HG02938 (cell line): ENCODE measurements at regions not wholly inside any gene's neighbourhood (a gene's known extent, or its start where the extent isn't known, plus 50 kb on each side); places are given as distances from the start of the nearest gene placed in this dataset.
A peak's percentile ranks its signal among the peaks of the same experiment; 100 is the strongest.

Experiments used
- ATAC-seq: cut with Tn5 transposase; IDR thresholded peaks from one replicate; pipeline ENCODE4 v1.9.1; 2021; ENCODE audit warnings: mild to moderate bottlenecking, moderate library complexity; ENCODE audit not compliant: unreplicated experiment

DNA sequence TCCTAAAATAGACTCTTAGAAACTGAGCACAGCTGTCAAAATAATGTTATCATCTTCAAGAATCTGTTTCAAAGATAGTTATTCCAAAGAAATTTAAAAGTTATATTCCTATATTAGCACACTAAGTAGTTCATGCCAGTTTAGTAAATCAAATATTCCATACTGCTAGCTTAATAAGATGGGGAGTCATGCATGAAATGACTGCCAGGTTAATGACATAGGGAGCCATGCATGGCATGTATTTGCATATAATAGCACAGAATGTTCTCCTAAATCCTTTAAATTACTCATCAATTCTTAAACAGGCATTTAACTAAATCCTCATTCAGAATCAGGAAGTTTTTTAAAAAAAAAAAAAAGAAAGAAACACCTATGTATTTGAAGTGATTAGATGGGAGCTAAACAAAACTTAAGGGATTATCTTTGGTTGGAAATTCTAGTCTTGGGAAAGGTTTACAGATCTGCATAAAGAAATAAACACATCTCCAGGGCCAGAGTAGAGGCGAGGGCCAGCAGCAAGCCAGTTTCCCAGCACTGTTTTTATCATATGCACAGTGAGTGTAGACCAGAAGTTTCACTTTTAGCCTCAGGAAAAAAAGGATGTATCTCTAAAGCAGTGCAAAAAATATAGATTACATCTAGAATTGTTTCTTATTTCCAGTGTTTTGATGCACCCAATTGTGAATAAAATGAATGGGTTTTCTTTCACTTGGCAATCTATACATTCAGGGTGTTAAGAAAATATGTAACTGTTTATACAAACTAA lies 366.4 kb upstream of the AGTR1 start:
- ATAC-seq: no peak

DNA sequence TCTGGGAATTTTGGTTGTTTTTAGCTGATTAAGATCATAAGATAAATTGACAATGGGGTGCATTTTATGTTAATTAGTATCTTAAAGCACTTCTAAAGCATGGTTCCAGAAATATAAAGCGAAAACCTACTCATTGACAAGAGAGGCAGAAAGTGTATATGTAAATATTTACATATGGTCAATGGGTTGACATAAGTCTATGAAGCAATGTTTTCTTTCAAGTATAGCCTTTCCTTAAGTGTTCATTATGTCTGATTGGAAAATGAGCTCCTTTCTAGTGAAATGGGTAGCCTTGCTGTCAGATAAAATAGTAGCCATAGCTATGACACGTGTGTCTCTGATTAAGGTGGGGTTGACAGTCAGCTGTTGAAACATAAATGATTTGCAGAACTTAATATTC lies 365.2 kb upstream of the AGTR1 start:
- no peak for ATAC-seq

DNA sequence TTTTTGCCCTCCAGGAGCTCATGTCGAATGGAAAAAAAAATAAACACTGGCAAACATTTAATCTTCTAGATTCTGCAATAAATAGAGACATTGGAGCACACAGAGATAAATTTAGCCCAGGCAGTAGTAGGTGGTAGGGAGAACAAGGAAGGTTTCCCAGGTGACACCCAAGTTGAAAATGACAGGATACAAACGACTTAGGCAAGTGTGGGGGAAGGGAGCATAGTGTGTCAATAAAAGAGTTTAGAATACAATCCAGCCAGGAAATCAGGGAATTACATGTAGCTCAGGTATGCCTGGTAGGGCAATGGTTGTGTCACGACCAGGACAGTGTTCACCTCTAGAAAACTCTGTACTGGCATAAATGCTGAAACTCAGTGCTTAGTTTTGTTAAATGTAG lies 364.6 kb upstream of the AGTR1 start:
- ATAC-seq: no peak

DNA sequence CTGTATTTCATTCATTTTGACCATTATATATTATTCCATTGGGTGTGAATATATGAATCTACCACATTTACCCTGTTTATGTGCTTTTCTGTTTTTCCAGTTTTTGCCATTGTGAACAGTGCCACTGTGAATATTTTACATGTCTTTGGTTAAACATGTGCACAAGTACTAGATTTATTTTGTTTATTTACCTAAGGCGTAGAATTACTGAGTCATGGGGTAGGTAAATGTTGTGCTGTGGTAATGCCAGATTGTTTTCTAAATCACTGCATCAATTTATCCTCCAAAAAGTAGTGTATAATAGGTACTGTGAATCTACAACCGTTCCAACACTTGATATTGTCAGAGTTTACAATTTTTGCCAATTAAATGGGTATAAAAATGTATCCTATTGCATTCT lies 362.1 kb upstream of the AGTR1 start:
- no peak for ATAC-seq

DNA sequence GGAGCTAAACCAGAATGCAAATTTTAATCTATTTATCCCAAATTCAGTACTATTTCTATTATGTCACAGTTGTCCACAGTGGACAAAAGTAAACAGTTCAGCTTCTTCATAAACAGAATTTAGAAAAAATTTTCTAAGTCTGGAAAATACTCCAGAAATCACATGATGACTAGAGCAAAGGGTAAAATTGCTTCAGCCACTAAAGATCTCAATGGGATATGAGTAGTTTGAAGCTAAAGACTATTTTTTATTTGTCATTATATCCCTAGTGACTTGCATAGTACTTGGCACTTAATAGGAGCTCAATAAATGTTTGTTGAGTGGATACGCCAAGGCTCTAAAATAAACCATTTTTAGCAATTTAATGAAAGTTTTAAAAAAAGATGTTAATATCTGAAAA lies 354.3 kb upstream of the AGTR1 start:
- no peak for ATAC-seq

DNA sequence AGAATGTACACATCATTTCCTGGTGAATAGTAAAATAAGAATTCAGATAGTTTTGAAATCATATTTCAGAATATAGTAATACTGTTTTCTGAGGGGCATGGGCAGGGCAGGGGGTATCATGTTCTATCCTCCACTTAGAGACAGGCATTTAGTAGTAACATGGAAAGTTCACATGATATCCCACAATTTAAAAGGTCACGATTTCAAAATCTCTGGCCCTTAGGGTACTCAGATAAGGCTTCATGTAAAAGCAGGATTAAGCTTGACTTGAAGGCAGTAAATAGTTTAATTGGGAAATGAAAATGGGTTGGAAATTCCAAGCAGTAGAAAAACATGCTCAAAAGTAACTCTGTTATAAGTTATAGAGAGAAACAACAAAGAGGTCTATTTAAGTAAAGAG lies 353.2 kb upstream of the AGTR1 start:
- ATAC-seq: no peak

DNA sequence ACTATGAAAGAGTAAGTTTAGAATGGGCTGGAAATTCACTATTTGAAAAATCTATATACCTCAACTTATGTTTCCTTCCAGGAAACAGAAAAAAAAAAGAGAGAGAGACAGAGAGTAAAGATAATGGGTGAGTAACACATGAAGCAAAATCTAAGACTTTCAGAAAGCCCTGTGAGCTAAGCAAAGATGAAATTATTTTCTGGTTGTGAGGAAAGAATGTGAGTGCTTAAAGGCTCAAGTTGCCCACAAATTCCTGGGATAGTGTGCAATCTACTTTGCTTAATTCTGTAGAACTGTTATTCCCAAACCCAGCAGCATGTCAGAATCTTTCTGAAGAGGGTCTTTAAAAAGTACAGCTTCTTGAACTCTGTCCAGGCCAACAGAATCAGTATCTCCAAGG lies 337.7 kb upstream of the AGTR1 start:
- no peak for ATAC-seq

DNA sequence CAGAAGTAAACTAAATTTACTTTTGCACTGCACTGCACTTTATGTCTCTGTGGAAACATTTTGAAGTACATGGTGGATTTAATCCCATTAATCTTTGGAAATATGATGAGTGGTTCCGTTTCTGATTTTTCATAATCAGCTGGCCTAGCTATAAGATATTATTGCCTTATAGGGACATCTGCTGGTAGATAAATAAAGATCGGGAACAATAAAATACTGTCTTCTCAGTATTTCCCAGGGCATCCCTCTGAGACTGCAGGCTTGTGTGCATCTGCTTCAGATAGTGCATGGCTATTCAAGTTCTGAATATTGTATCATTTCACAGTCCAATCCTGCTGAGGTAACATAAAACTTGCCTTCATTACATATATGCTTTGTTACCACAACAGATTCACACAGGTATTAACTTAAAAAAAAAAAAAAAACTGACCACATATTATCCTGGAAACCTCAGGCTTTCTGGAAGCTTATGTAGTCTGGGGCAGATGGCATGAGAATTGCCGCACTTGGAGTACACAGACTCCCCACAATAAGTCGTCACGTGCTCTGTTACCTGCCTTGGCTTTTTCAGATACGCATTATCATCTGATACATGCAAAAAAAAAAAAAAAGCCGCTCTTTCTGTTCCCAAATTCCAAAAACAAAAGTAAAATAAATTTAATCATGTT lies 330.8 kb upstream of the AGTR1 start:
- no peak for ATAC-seq

DNA sequence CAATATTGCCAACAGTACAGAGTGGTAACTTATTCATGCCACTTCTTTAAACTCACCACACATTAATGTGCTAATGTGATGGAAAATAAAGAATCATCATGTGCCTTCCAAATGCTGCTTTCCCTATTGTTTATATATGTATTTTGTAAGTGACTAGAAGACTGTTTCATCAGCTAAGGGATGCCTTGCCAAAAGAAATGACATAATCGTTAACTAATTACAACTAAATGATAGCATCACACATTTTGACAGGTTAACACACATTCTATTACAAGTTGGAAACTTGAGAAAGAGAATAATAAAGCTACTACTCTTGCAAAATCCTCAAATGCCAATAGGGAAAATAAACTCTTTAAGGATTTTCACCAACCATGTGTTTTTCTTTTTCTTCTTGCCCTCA lies 329.9 kb upstream of the AGTR1 start:
- no peak for ATAC-seq

DNA sequence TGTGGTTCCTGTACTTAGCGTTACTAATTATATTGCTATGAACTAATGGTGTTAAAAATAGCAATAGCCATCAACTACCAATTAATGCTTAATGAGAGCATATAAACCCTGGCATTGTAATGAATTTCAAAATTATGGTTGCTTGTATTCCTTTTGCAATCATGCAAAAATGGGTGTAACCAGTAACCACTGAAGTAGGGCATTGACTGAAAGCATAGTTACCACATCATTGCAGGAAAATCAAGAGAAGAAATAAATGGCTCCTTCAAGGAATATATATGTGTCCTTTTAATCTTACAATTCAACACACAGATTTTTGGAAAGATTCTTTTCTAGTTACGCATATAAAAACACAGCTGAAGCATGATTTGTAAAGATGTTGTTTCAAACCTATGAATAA lies 328.3 kb upstream of the AGTR1 start:
- no peak for ATAC-seq

DNA sequence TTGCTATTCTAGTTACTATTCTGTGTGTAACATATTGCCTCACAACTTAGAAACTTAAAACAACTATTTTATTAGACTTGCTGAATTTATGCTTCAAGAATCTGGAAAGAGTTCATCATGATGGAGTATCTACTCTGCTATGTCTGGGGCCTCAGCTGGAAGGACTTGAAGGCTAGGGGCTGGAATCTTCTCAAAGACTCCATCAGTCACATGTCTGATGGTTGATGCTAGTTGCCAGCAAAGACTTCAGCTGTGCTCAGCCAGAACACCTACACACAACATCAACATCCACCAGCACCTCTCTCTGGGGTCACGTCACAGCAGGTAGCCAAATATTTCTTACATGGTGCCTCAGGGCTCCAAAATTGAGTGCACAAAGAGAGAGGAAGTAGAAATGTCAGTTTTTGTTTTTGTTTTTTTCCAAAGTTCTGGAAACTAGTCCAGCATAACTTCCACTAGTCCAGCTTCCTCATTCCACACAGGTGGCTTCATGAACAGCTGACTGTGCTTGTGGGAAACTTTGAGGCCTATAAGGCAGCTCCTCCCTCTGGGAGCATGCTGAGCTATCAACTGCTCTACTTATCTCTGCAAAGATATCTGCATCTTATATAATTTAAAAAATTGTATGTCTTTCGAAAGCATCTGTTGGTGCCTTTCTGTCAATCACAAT lies 325.4 kb upstream of the AGTR1 start:
- no peak for ATAC-seq

DNA sequence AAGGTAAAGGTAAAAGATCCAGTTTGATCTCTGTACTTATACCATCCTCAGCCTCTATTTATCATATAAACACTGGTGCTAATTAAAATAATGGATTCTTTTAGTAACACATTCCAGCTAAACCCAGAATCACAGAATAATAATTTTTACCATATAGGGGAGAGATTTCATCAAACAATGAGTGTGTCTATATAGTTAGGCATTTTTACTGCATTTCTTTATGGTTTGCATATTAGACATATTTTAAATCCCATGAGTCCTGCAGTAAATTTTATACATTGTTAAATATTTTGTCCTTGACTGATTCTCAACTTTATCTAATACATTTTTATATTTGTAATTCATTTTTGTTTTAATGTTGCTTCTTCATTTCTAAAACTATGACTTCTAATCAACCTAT lies 323.7 kb upstream of the AGTR1 start:
- no peak for ATAC-seq

DNA sequence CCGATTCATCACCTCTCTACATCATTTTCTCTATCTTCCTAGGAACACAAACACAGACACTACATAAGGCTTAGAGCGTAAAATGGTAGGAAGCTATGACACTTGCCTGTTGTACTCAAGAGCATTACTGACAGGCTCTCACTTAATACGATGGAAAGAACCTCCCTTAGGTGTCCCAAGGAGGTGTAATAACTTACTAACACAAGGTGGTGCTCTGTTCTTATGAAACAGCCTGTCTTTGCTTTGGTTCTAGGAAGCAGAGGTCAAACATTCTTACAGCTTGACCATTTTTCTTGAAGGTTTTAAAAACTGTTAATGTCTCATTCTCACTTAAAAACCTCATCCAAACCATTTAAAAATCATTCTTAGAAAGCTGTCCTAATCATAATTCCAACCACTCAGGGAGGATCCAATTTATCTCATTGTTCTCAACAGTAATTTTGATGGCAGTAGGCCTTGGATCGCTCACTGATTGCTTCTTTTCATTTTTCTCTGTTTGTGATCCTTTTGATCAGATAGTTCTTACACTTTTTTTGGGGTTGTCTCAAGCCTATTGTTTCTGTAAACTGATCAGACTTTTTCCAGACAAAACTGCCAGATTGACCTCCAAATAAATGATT lies 317.8 kb upstream of the AGTR1 start:
- ATAC-seq: peak; percentile 96

DNA sequence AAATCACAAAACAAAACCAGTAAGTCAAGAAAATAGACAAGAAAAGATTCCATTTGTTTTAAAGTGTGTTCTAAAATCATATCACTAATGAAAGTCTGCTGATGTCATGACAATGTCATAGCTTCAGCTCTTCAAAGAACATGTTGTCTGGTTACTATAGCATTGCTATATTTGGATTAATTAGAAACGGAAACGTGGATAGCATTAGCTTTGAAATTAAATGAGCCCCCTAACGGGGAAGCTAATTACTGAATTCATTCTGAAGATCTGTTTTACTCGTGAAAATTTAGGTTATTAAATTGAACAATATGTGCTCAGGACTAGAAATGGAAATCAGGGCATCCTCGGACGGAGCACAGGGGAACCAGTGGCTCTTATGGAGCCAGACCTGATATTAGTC lies 316.7 kb upstream of the AGTR1 start:
- no peak for ATAC-seq

DNA sequence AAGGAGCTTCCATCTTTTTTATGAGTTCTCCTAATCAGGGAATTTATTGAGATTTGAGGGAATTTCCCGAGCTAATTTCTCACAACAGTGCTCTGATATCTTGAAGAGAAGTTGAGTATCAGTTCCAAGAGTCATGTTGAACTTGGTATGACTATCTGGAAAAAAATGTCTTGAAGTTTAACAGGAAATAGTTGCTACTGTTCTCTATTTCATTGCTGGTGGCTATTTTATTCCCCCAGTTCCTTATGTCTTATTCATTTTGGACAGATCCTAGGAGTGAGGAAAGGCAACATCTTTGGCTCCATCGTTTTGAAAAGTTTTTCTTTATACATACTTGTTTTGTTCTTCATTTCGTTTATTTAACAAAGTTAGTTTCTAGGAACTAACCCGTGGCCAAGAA lies 307.8 kb upstream of the AGTR1 start:
- no peak for ATAC-seq

DNA sequence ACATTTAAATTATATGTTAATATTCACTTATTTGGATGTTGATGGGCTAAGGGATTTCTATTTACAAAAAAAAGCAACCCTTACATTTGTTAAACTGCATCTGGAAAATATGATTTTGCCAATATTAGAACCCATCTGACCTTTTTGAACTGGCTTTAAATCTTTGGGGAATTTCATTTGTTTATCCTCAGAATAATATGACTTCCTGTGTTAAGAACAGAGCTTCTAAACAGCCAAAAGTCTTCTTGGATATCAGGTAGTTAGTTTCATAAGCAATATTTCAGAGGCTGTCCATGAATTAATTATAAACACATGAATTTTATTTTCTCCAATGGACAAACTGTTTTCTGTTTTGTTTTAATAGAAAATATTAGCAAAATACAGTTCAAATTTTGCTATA lies 301.9 kb upstream of the AGTR1 start:
- no peak for ATAC-seq

DNA sequence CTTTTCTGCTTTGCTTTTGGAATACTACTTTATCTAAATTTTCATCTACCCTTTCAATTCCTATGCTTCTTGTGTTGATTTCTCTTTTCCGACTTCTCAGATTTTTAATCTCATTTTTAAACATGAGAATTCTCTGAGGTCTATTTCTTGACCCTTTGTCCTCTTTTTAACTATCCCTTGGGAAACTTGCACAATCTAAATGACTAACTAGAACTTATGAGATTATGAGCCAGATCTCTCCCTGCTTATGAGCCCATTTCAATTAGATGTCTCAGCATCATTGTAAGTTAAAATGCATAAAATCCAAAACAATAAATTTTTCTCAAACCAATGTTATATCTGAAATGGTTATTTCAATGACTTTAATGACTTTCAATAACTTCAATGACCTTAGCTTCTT lies 296.9 kb upstream of the AGTR1 start:
- no peak for ATAC-seq

DNA sequence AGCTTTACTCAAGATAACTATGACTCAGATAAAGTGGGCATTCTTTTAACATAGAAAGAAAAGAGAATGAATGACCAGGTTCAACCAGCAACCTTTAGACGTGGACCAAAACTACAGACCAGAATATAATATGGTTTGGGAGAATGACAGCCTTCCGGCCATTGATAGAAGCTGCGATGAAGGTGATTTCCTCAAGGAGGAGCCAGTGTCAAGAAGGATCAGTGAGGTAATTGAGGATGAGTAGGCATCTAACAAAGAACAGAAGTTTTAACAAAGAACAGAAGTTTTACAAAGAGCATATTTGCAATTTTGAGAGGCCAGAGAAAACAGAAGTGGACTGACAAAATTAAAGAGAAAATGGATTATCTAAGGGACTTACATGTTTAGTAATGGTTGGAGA lies 289.0 kb upstream of the AGTR1 start:
- no peak for ATAC-seq

DNA sequence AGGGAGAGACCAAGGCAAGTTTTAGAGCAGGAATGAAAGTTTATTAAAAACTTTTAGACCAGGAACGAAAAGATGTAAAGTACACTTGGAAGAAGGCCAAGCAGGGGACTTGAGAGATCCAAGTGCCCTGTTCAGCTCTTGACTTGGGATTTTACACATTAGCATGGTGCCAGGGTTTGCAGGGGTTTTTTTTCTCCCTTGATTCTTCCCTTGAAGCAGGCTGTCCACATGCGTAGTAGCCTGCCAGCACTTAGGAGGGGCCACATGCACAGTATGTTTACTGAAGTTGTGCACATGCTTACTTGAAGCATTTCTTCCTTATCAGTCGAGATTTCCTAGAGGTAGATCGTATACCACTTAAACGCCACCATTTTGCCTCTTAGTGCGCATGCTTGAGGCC lies 277.5 kb upstream of the AGTR1 start:
- no peak for ATAC-seq

DNA sequence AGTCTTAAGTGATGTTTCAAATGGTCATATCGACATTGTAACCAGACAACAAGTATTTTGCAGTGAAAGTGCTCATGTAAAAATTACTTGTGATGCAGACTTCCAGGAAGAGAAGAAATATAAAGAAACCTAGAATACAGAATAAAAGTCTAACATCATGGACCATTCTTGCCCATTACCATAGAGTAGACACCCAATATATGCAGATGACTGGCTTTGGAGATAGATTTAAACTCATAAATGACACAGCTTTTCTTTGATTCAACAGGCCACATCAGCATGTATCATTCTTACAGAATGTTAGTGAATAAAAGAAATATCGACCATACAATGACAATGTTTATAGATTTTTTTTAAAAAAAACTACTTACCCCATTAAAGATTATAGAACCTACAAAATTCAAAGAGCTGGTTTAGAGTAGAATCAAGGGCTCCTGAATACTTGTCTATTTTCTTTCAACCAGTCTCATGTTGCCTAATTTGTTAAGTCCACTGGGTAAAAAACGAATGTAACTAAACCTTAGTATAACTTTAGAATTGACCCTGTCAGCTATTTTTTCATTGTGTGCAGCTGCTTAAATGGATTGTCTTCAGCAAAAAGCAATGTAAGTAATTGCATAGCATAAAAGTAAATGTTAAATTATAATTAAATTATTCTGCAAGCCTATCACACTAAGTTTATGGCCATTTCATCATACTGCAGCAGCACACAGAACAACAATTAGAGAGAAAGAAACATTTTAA lies 268.7 kb upstream of the AGTR1 start:
- no peak for ATAC-seq

DNA sequence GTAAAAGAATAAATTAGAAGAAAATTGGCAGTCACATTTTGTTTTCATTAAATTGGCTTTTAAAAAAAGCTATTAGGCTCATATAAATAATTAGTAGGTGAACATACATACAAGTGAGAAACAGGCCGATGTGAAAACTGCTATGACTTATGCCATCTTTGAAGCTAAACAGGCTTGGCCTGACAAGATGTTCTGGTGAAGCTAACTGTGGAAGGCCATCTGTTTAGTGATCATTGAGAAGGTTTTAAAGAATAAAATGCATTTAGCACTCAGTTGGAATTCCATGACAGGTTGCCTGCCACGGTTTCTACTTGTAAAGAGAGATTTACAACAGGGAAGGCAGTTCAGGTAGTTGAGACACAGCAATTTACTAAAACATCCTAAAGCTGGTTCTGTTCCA lies 264.0 kb upstream of the AGTR1 start:
- ATAC-seq: no peak
